ENCODE measurements at regions not wholly inside any gene's neighbourhood (a gene's known extent, or its start where the extent isn't known, plus 50 kb on each side); places are given as distances from the start of the nearest gene placed in this dataset.

DNA sequence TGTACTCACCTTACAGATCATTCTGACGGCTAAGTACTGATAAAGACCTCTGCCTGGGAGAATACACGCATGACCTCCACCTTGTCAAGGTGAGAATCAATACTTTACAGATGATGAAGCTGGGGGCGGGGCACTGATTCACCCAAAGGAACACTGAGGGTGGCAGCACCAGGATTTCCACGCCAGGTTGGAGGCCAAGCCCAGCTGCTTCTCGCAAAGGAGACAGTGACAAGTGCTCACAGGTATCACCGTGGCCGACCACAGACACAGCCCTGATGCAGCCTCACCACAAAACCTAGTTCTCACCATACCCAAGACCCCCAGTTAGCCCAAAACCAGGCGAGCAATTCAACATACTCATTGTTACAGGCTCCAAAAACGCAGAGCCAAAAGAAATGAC is 434.2 kb downstream of the SOX9 start:
- H3K9me1 ChIP-seq (replicated peaks; ENCODE audit: control insufficient read depth, extremely low read depth, insufficient read depth, low read length): no peaks in the 10 kb centered on the region
- dilution Hi-C loops (cut with MboI; ENCODE audit: extremely low pct_ligation_motif_present, low sequenced_read_pairs) (no loop called here), intact Hi-C loops (cut with micrococcal nuclease) (loop anchor here (5.0 kb wide), 1 partner anchor 817 kb away; no protein-coding TSS in a partner anchor)
- no peak overlapping the region for H3K4me3 ChIP-seq (replicated peaks in 1 of 3; ENCODE audit: insufficient read depth in 1 of 3, low read depth in 1 of 3, low read length in 3 of 3)
- H3K9me3 ChIP-seq (replicated peaks; ENCODE audit: control insufficient read depth, insufficient read depth, low read length): no peaks in the 10 kb centered on the region
- H3K27me3 ChIP-seq (ENCODE audit: control insufficient read depth in 2 of 2, insufficient read depth in 2 of 2, low read length in 2 of 2): no peaks in the 10 kb centered on the region
- no peak overlapping the region for H3K27ac ChIP-seq (ENCODE audit: insufficient read depth, low read depth, low read length)
- ChIA-PET POLR2A (no interaction called here), CTCF (no interaction called here)
- H4K20me1 ChIP-seq (replicated peaks; ENCODE audit: control insufficient read depth, extremely low read depth, insufficient read depth, low read length): no peaks in the 10 kb centered on the region
- BruUV-seq (replicated peaks): no TSS peak
- TF ChIP-seq, protein P1, sequence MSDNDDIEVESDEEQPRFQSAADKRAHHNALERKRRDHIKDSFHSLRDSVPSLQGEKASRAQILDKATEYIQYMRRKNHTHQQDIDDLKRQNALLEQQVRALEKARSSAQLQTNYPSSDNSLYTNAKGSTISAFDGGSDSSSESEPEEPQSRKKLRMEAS (IDR thresholded peaks at IDR 0.05; ENCODE audit: insufficient read depth, insufficient read length): no peak
- no peak for TF ChIP-seq GATA2 (IDR thresholded peaks at IDR 0.05; ENCODE audit: insufficient read depth, insufficient read length, low read depth, low read length)
- TF ChIP-seq EZH2 (IDR thresholded peaks at IDR 0.05; ENCODE audit: borderline replicate concordance, low read depth, low read length, severe bottlenecking): no peak
- TF ChIP-seq, protein P2, sequence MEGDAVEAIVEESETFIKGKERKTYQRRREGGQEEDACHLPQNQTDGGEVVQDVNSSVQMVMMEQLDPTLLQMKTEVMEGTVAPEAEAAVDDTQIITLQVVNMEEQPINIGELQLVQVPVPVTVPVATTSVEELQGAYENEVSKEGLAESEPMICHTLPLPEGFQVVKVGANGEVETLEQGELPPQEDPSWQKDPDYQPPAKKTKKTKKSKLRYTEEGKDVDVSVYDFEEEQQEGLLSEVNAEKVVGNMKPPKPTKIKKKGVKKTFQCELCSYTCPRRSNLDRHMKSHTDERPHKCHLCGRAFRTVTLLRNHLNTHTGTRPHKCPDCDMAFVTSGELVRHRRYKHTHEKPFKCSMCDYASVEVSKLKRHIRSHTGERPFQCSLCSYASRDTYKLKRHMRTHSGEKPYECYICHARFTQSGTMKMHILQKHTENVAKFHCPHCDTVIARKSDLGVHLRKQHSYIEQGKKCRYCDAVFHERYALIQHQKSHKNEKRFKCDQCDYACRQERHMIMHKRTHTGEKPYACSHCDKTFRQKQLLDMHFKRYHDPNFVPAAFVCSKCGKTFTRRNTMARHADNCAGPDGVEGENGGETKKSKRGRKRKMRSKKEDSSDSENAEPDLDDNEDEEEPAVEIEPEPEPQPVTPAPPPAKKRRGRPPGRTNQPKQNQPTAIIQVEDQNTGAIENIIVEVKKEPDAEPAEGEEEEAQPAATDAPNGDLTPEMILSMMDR (IDR thresholded peaks at IDR 0.05; ENCODE audit: extremely low read depth in 1 of 2, insufficient read depth in 1 of 2, low read depth in 1 of 2, low read length in 2 of 2): no peak
- no peak for TF ChIP-seq MYC (IDR thresholded peaks at IDR 0.05; ENCODE audit: low read depth, low read length)
- no peak for TF ChIP-seq FOS (IDR thresholded peaks at IDR 0.05; ENCODE audit: borderline replicate concordance, insufficient read depth, low read length)
- no peak overlapping the region for H2AFZ ChIP-seq (ENCODE audit: low read depth, low read length)
- no peaks in the 10 kb centered on the region for H3K36me3 ChIP-seq (ENCODE audit: control insufficient read depth in 2 of 2, extremely low read depth in 1 of 2, insufficient read depth in 2 of 2, low read length in 2 of 2)
- H3K4me1 ChIP-seq (ENCODE audit: control insufficient read depth, extremely low read depth, insufficient read depth, low read length): no peaks in the 10 kb centered on the region
- FAIRE-seq (no peak), DNase-seq (ENCODE audit: low read depth, low spot score) (no peak)
- no peak overlapping the region for H3K4me2 ChIP-seq (ENCODE audit: insufficient read depth, low read length)
- H3K9ac ChIP-seq (replicated peaks; ENCODE audit: extremely low read depth, insufficient read depth, low read length): no peak overlapping the region
- no peaks in the 10 kb centered on the region for H3K79me2 ChIP-seq (ENCODE audit: control insufficient read depth, insufficient read depth, low read length)
